GM12878 (cell line): ENCODE measurements at regions not wholly inside any gene's neighbourhood (a gene's known extent, or its start where the extent isn't known, plus 50 kb on each side); places are given as distances from the start of the nearest gene placed in this dataset.
"Not testable (repeated sequence)": the region's sequence is repeated elsewhere in the genome, so short reads cannot be mapped to it uniquely, and the experiment has no call there.

Source experiments
- ATAC-seq: fragments of 200-7000 bp; cut with Tn5 transposase; 3 replicates; pipeline ENCODE4 v1.9.1; 2020; ENCODE audit warnings: mild to moderate bottlenecking, moderate library complexity
- BruUV-seq: library from RNA; stranded (reverse); fragments of 400-500 nt; replicated peaks from 2 replicates; lab custom pipeline; 2021; lab: Mats Ljungman, UMichigan
- CTCF ChIA-PET: fragments of 300-600 bp; sonication (Branson Sonifier 250); formaldehyde crosslinking; extraction: SDS; loops from one replicate; lab custom pipeline; 2021; ENCODE audit warnings: inconsistent platforms; lab: Yijun Ruan, JAX
- POLR2A ChIA-PET: fragments of 350-600 bp; formaldehyde crosslinking; extraction: SDS; loops from one replicate; lab custom pipeline; 2021; ENCODE audit warnings: inconsistent platforms; lab: Charles Lee
- RAD21 ChIA-PET: fragments of 300-600 bp; sonication (Branson Sonifier 250); formaldehyde crosslinking; loops from one replicate; lab custom pipeline; 2023; ENCODE audit warnings: antibody characterized with exemption; ENCODE audit not compliant: unreplicated experiment; lab: Charles Lee
- SMC1A ChIA-PET: fragments of 300-600 bp; sonication (Branson Sonifier 250); formaldehyde crosslinking; loops from one replicate; lab custom pipeline; 2023; ENCODE audit not compliant: unreplicated experiment, uncharacterized antibody; lab: Charles Lee
- DNase-seq: peaks from one replicate; pipeline ENCODE4 v3.0.0-alpha.2; 2011; ENCODE audit warnings: low read depth, low spot score
- FAIRE-seq: peaks from 3 replicates; lab custom pipeline; 2011; peaks lifted over from hg19 to GRCh38; lab: Jason Lieb, UNC
- H2AFZ ChIP-seq: 2 replicates; pipeline ENCODE4 v1.6.0; 2011; ENCODE audit warnings: low read depth, low read length, control low read depth; ENCODE audit not compliant: control insufficient read depth
- H3K27ac ChIP-seq: 2 replicates; pipeline ENCODE4 v1.5.1; 2011; ENCODE audit warnings: control low read depth; ENCODE audit not compliant: control insufficient read depth, insufficient read depth
- H3K27me3 ChIP-seq, 2 experiments: replicated peaks in 1 of 2; 2 replicates each; pipeline versions ENCODE4 v1.6.0 to v1.6.1; 2011; ENCODE audit warnings: low read length in 1 of 2; ENCODE audit not compliant: control insufficient read depth in 2 of 2, insufficient read depth in 2 of 2
- H3K36me3 ChIP-seq, 2 experiments: 2 replicates each; pipeline ENCODE4 v1.5.1; 2011; ENCODE audit warnings: low read length in 1 of 2; ENCODE audit not compliant: control insufficient read depth in 2 of 2, insufficient read depth in 2 of 2
- H3K4me1 ChIP-seq: 2 replicates; pipeline ENCODE4 v1.6.1; 2011; ENCODE audit warnings: mild to moderate bottlenecking, low read length, moderate library complexity, mixed read lengths; ENCODE audit not compliant: control insufficient read depth, insufficient read depth
- H3K4me2 ChIP-seq: 2 replicates; pipeline ENCODE4 v1.6.0; 2011; ENCODE audit warnings: control low read depth; ENCODE audit not compliant: control insufficient read depth, insufficient read depth
- H3K4me3 ChIP-seq: fragments of 200-600 bp; sonication (generic); 2 replicates; pipeline ENCODE4 v1.5.1; 2016
- H3K79me2 ChIP-seq: 2 replicates; pipeline ENCODE4 v1.6.0; 2011; ENCODE audit warnings: low read length; ENCODE audit not compliant: control insufficient read depth, insufficient read depth
- H3K9ac ChIP-seq: 2 replicates; pipeline ENCODE4 v1.8.0; 2011; ENCODE audit warnings: low read length, control low read depth, mixed read lengths; ENCODE audit not compliant: control insufficient read depth, insufficient read depth
- H3K9me3 ChIP-seq: replicated peaks from 3 replicates; pipeline ENCODE4 v1.5.1; 2011; ENCODE audit warnings: mild to moderate bottlenecking, low read length; ENCODE audit not compliant: control insufficient read depth, insufficient read depth
- H4K20me1 ChIP-seq: 2 replicates; pipeline ENCODE4 v1.6.0; 2011; ENCODE audit not compliant: control insufficient read depth, insufficient read depth
- BACH1 ChIP-seq: fragments of 450-650 bp; IDR thresholded peaks from 2 replicates; pipeline ENCODE4 v1.6.1; 2017; ENCODE audit warnings: mild to moderate bottlenecking, borderline replicate concordance
- CHD2 ChIP-seq: IDR thresholded peaks from 2 replicates; pipeline ENCODE4 v1.6.1; 2011; ENCODE audit warnings: low read depth, low read length, improper control_type of control experiment, borderline replicate concordance
- WGBS: methylation state at CpG from one replicate; pipeline ENCODE4 v1.1.6; 2016; ENCODE audit warnings: low lambda C conversion rate; ENCODE audit not compliant: insufficient replicate concordance, insufficient coverage; ENCODE audit errors: missing lambda C conversion rate; 5-methylcytosine and 5-hydroxymethylcytosine counted together
- in situ Hi-C: fragments of 300-500 bp; cut with MboI; formaldehyde crosslinking; loops from 9 replicates; pipeline ENCODE4 v1.14.3; 2018; ENCODE audit warnings: mixed read lengths
- intact Hi-C: fragments of 100-400 bp; cut with micrococcal nuclease; formaldehyde crosslinking; loops from one replicate; pipeline ENCODE4 v1.14.2; 2022; ENCODE audit not compliant: unreplicated experiment

DNA sequence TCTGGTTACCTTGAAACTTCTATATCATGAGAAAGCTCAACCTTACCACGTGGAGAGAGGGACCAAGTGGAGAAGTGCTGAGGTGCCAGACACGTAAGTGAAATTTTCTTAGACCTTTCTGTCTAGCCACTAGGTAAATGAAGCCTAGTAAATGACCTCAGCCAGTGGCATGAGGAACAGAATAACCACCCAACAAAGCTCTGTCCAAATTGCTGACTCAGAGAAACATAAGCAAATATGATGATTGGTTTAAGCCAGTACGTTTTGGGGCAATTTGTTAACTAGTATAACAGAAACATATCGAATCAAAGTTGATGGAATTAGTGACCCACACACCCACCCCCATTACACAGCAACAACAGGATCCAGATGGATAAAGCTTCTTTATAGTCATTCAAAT lies 75.2 kb upstream of the MAX start:
- Histone ChIP-seq H3K9me3 (peaks cover 11% of the 10 kb centered on the region), H3K27ac (no peak overlapping the region), H4K20me1 (no peaks in the 10 kb centered on the region), H2AFZ (no peak overlapping the region), H3K9ac (no peak overlapping the region), H3K4me3 (no peak overlapping the region), H3K4me1 (peaks cover 27% of the 10 kb centered on the region), H3K27me3 (no peaks in the 10 kb centered on the region), H3K4me2 (no peak overlapping the region), H3K79me2 (no peaks in the 10 kb centered on the region), H3K36me3 (no peaks in the 10 kb centered on the region)
- intact Hi-C loops = no loop called here
- no peak for FAIRE-seq
- TF ChIP-seq BACH1 (0 out of 2 replicates have a peak, but pooled peaks have one; percentile 20), CHD2 (no peak)
- BruUV-seq = no TSS peak
- ChIA-PET SMC1A (interaction anchor here (1.1 to 2.4 kb wide), 6 partner anchors 8 to 155 kb away, joined by 3 to 8 read pairs (median 4); no protein-coding TSS in a partner anchor), CTCF (interaction anchor here (0.6 to 1.6 kb wide), 2 partner anchors 8 to 13 kb away, joined by 3 to 8 read pairs; no protein-coding TSS in a partner anchor), POLR2A (no interaction called here), RAD21 (interaction anchor here (1.1 kb wide), 1 partner anchor 29 kb away, joined by 3 read pairs; no protein-coding TSS in a partner anchor)
- in situ Hi-C loops = no loop called here
- no peak for ATAC-seq
- 67% methylated on average over 4 of the region's 4 CpGs for WGBS
- DNase-seq = no peak

DNA sequence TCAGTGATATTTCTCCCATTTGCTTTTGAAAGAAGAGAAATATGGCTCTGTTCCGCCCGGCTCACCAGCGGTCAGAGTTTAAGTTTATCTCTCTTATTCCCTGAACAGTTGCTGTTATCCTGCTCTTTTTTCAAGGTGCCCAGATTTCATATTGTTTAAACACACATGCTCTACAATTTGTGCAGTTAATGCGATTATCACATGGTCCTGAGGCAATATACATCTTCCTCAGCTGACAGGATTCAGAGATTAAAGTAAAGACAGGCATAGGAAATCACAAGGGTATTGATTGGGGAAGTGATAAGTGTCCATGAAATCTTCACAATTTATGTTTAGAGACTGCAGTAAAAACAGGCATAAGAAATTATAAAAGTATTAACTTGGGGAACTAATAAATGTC lies 76.9 kb upstream of the MAX start:
- Histone ChIP-seq H3K27ac (peak overlapping the region; percentile 99), H3K9me3 (peaks cover 11% of the 10 kb centered on the region), H3K4me1 (peaks cover 31% of the 10 kb centered on the region)
- H3K79me2 ChIP-seq, H3K4me3 ChIP-seq, DNase-seq, CTCF ChIA-PET, H3K36me3 ChIP-seq, H2AFZ ChIP-seq, ATAC-seq, H4K20me1 ChIP-seq, BruUV-seq, in situ Hi-C loops, POLR2A ChIA-PET, FAIRE-seq, H3K9ac ChIP-seq, H3K27me3 ChIP-seq, H3K4me2 ChIP-seq: not testable (repeated sequence)
- 98% methylated on average over 4 of the region's 4 CpGs for WGBS
- SMC1A ChIA-PET = interaction anchor here (1.1 to 1.2 kb wide), 2 partner anchors 10 to 27 kb away, joined by 3 read pairs; no protein-coding TSS in a partner anchor
- RAD21 ChIA-PET = interaction anchor here (1.5 kb wide), 1 partner anchor 47 kb away, joined by 3 read pairs; no protein-coding TSS in a partner anchor
- intact Hi-C loops = loop anchor here (1.0 kb wide), 1 partner anchor 10 kb away; no protein-coding TSS in a partner anchor
